ENCODE measurements at regions not wholly inside any gene's neighbourhood (a gene's known extent, or its start where the extent isn't known, plus 50 kb on each side); places are given as distances from the start of the nearest gene placed in this dataset.
"Not testable (repeated sequence)": the region's sequence is repeated elsewhere in the genome, so short reads cannot be mapped to it uniquely, and the experiment has no call there.

DNA sequence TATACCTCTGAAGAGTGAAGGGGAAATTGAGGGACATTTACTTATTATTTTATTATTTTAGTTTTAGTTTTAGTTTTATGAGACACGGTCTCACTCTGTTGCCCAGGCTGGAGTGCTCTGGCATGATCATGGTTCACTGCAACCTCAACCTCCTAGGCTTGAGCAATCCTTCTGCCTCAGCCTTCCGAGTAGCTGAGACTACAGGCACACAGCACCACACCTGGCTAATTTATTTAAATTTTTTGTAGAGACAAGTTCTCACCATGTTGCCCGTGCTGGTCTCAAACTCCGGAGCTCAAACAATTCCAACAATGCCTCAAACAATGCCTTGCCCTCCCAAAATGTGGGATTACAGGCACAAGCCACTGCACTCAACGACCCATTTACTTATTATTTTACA, 68.4 kb upstream of the BMP2K start:
- intact Hi-C loops (cut with DNase I; ENCODE audit: low total_unique reads), result no loop called here
- H3K4me3 ChIP-seq, result no peak overlapping the region

DNA sequence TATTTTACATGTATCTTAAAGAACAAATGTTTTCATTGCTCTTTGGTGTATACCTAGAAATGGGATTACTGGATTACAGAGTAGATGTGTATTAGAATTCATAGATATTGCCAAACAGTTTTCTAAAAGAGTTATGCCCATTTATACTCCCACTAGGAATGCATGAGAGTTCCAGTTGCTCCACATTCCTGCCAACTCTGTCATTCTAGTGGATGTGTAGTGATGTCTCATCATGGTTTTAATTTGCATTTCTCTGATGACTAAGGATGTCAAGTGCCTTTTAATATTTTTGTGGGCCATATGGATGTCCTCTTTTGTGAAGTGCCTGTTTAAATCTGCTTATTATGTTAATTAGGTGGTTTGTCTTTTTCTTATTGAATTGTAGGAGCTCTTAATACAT, 65.6 kb upstream of the BMP2K start:
- Histone ChIP-seq H3K4me3 (no peak overlapping the region), H3K4me1 (no peaks in the 10 kb centered on the region), H3K27me3 (no peaks in the 10 kb centered on the region), H3K36me3 (no peaks in the 10 kb centered on the region), H3K27ac (no peak overlapping the region), H3K9me3 (no peaks in the 10 kb centered on the region)
- TF ChIP-seq, protein P1, sequence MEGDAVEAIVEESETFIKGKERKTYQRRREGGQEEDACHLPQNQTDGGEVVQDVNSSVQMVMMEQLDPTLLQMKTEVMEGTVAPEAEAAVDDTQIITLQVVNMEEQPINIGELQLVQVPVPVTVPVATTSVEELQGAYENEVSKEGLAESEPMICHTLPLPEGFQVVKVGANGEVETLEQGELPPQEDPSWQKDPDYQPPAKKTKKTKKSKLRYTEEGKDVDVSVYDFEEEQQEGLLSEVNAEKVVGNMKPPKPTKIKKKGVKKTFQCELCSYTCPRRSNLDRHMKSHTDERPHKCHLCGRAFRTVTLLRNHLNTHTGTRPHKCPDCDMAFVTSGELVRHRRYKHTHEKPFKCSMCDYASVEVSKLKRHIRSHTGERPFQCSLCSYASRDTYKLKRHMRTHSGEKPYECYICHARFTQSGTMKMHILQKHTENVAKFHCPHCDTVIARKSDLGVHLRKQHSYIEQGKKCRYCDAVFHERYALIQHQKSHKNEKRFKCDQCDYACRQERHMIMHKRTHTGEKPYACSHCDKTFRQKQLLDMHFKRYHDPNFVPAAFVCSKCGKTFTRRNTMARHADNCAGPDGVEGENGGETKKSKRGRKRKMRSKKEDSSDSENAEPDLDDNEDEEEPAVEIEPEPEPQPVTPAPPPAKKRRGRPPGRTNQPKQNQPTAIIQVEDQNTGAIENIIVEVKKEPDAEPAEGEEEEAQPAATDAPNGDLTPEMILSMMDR (IDR thresholded peaks at IDR 0.05), result no peak
- DNase-seq, result no peak
- intact Hi-C loops (cut with DNase I; ENCODE audit: low total_unique reads), result no loop called here

More for the DNA sequence above, 68.4 kb upstream of the BMP2K start:
- Histone ChIP-seq H3K27ac (no peak overlapping the region), H3K27me3 (no peaks in the 10 kb centered on the region), H3K36me3 (no peaks in the 10 kb centered on the region), H3K9me3 (peaks cover 0 to 5% (median 5%) of the 10 kb centered on the region in 3 donors), H3K4me1 (no peaks in the 10 kb centered on the region)
- TF ChIP-seq, protein P1 (IDR thresholded peaks at IDR 0.05), result no peak
- DNase-seq, result no peak

DNA sequence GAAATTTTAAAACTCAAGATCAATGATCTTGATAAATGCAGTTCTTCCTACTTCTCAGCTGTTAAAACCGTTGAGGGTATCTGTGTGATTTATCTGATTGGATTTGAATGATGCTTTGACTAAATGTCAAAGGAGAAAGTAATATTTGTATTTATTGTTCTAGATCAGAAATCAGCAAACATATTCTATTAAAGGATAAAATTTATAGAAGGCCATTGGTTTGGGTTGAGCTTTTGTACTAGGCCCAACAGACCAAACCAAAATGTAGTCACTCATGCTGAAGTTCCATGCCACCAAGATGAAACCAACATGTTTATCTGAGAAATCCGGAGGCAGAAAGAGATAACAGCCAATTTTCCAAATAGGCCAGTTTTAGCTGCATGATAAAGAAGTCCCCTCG, 64.5 kb upstream of the BMP2K start:
- H3K27ac ChIP-seq, result no peak overlapping the region
- intact Hi-C loops (cut with DNase I; ENCODE audit: low total_unique reads), result no loop called here
- DNase-seq, result no peak
- H3K36me3 ChIP-seq, result no peaks in the 10 kb centered on the region
- H3K27me3 ChIP-seq, result no peaks in the 10 kb centered on the region
- no peak overlapping the region for H3K4me3 ChIP-seq
- no peaks in the 10 kb centered on the region for H3K9me3 ChIP-seq
- TF ChIP-seq, protein P1 (IDR thresholded peaks at IDR 0.05), result no peak
- no peaks in the 10 kb centered on the region for H3K4me1 ChIP-seq

DNA sequence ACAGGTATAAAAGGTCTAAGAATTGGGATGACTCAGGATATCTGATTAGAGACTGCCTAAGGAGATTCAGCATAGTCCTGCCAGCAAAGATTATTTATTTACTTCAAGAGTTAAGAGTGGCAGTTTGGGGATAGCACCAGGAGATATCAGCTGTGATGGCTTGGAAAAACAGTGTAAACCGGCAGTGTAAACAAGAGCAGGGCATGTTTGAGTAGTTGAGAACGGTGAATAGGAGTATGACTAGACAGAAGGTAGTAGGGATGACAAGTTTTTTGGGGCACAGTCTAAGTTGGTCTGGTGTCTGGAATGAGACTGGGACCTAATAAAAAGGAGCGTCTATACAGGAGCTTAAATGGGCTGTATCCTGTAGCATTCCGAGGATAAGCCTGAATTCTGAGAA, 61.6 kb upstream of the BMP2K start:
- H3K9me3 ChIP-seq; H3K27me3 ChIP-seq; H3K36me3 ChIP-seq; DNase-seq; intact Hi-C loops (cut with DNase I; ENCODE audit: low total_unique reads); H3K4me3 ChIP-seq; H3K27ac ChIP-seq; H3K4me1 ChIP-seq: not testable (repeated sequence)

DNA sequence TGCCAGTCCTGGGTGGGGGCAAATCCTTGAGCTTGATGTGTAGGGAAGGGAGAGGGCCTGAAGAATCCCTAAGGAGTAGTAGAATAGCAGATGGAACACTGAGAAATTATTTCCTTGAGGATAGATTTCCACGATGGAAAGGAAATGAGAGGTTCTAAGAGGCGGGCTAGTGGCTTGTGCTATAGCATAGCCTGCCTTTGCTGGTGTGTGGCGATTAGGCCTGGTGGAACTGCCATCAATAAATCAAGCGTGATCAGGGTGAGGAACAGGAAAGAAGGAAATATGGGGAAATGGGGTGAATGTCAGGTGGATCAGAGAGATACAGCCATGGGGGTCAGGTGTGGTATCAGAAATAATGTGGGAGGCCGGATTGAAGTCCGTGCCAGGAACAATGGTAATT, 60.8 kb upstream of the BMP2K start:
- H3K4me3 ChIP-seq; H3K4me1 ChIP-seq; intact Hi-C loops (cut with DNase I; ENCODE audit: low total_unique reads): not testable (repeated sequence)

DNA sequence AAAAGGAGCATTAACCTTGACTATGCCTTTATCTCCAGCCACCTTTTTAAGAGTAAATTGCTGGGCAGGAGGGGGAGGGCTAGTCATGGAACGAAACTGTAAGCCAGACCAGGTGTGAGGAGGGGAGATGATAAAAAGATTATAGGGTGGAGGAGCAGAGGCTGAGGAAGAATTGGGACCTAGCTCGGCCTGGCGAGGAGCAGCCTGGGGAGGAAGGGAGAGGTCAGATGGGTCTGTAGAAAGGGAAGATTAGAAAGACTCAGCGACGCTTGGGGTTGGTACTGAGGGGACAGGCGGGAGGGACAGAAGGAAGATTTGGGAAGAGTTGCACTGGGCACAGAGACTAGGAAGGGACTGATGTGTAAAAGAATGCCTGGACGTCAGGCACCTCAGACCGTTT, 58.4 kb upstream of the BMP2K start:
- H3K9me3 ChIP-seq; intact Hi-C loops (cut with DNase I; ENCODE audit: low total_unique reads); H3K36me3 ChIP-seq; H3K4me1 ChIP-seq; H3K4me3 ChIP-seq; H3K27ac ChIP-seq; DNase-seq; H3K27me3 ChIP-seq: not testable (repeated sequence)

More for the DNA sequence above, 60.8 kb upstream of the BMP2K start:
- not testable (repeated sequence) for H3K27me3 ChIP-seq, H3K9me3 ChIP-seq, DNase-seq, H3K36me3 ChIP-seq, H3K27ac ChIP-seq

DNA sequence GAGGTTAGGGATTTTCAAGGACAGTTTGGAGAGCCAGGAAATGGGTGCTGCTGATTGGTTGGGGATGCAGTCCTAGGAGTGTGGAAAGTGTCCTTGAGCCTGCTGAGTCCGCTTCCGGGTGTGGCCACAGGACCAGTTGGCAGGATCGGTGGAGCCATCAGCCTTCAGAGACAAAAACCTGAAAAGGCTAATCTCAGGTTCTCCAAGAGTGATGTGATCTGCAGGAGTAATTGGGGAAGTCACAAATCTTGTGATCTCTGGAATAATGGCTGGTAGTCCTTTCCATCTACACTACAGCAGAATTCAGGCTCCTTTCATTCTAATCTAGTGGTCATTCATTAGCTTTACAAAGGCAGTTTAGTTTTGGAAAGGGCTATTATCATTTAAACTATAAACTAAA, 55.9 kb upstream of the BMP2K start:
- intact Hi-C loops (cut with DNase I; ENCODE audit: low total_unique reads), result no loop called here
- TF ChIP-seq, protein P1 (IDR thresholded peaks at IDR 0.05), result no peak
- Histone ChIP-seq H3K27ac (no peak overlapping the region), H3K27me3 (no peaks in the 10 kb centered on the region), H3K36me3 (no peaks in the 10 kb centered on the region), H3K9me3 (no peaks in the 10 kb centered on the region), H3K4me1 (no peaks in the 10 kb centered on the region), H3K4me3 (no peak overlapping the region)
- DNase-seq, result no peak
